ENCODE measurements at regions not wholly inside any gene's neighbourhood (a gene's known extent, or its start where the extent isn't known, plus 50 kb on each side); places are given as distances from the start of the nearest gene placed in this dataset.

- no peak for DNase-seq (ENCODE audit: low spot score)
Observed at GRCh38 chr22:49177666-49178065, 650.0 kb downstream of the BRD1 start.

- DNase-seq (ENCODE audit: low spot score), result no peak
Observed at GRCh38 chr22:49176956-49177355, 650.7 kb downstream of the BRD1 start.

- no peak for DNase-seq (ENCODE audit: low spot score)
Observed at GRCh38 chr22:49170053-49170452, 657.6 kb downstream of the BRD1 start.

GRCh38 chr22:49169074-49169744, 658.5 kb downstream of the BRD1 start:
- DNase-seq (ENCODE audit: low spot score), result no peak

GRCh38 chr22:49168219-49168813, 659.4 kb downstream of the BRD1 start:
- DNase-seq (ENCODE audit: low spot score), result no peak

- DNase-seq (ENCODE audit: low spot score), result no peak
Observed at GRCh38 chr22:49166746-49167145, 660.9 kb downstream of the BRD1 start.

- DNase-seq (ENCODE audit: low spot score), result no peak
Observed at GRCh38 chr22:49166211-49166610, 661.5 kb downstream of the BRD1 start.

GRCh38 chr22:49164773-49165320, 662.8 kb downstream of the BRD1 start:
- no peak for DNase-seq (ENCODE audit: low spot score)

- no peak for DNase-seq (ENCODE audit: low spot score)
Observed at GRCh38 chr22:49163960-49164690, 663.5 kb downstream of the BRD1 start.

- DNase-seq (ENCODE audit: low spot score), result no peak
Observed at GRCh38 chr22:49163258-49163959, 664.3 kb downstream of the BRD1 start.

GRCh38 chr22:49162841-49163240, 664.8 kb downstream of the BRD1 start:
- no peak for DNase-seq (ENCODE audit: low spot score)

GRCh38 chr22:49161002-49161850, 666.4 kb downstream of the BRD1 start:
- DNase-seq (ENCODE audit: low spot score), result no peak

- no peak for DNase-seq (ENCODE audit: low spot score)
Observed at GRCh38 chr22:49160261-49161001, 667.2 kb downstream of the BRD1 start.

- DNase-seq (ENCODE audit: low spot score), result no peak
Observed at GRCh38 chr22:49159711-49160110, 668.0 kb downstream of the BRD1 start.

GRCh38 chr22:49158741-49159564, 668.7 kb downstream of the BRD1 start:
- DNase-seq (ENCODE audit: low spot score), result no peak

- DNase-seq (ENCODE audit: low spot score), result no peak
Observed at GRCh38 chr22:49157529-49158339, 669.9 kb downstream of the BRD1 start.

GRCh38 chr22:49156662-49157285, 670.9 kb downstream of the BRD1 start:
- DNase-seq (ENCODE audit: low spot score), result no peak

- DNase-seq (ENCODE audit: low spot score), result no peak
Observed at GRCh38 chr22:49155770-49156580, 671.7 kb downstream of the BRD1 start.
